ENCODE measurements at regions not wholly inside any gene's neighbourhood (a gene's known extent, or its start where the extent isn't known, plus 50 kb on each side); places are given as distances from the start of the nearest gene placed in this dataset.

- Mint-ChIP-seq H3K4me3 (no peak overlapping the region), H3K27ac (peak overlapping the region; percentile 64), H3K9me3 (peaks cover 10% of the 10 kb centered on the region), H3K27me3 (ENCODE audit: low read depth, poor library complexity) (peaks cover 36% of the 10 kb centered on the region), H3K4me1 (no peaks in the 10 kb centered on the region), H3K36me3 (ENCODE audit: low read depth) (no peaks in the 10 kb centered on the region)
- DNase-seq: no peak
- no peak for TF ChIP-seq CTCF (IDR thresholded peaks at IDR 0.05)
These were observed 149.0 kb upstream of the GSC start for GRCh38 chr14:94918896-94919295.

GRCh38 chr14:94917041-94917600 lies 147.2 kb upstream of the GSC start:
- Mint-ChIP-seq H3K36me3 (ENCODE audit: low read depth) (no peaks in the 10 kb centered on the region), H3K27me3 (ENCODE audit: low read depth, poor library complexity) (peaks cover 25% of the 10 kb centered on the region), H3K27ac (no peak overlapping the region), H3K9me3 (peaks cover 7% of the 10 kb centered on the region), H3K4me1 (no peaks in the 10 kb centered on the region), H3K4me3 (no peak overlapping the region)
- no peak for TF ChIP-seq CTCF (IDR thresholded peaks at IDR 0.05)
- DNase-seq: no peak

- no peak overlapping the region for H3K27ac Mint-ChIP-seq
- no peak for DNase-seq
- H3K4me1 Mint-ChIP-seq: no peaks in the 10 kb centered on the region
- peaks cover 24% of the 10 kb centered on the region for H3K9me3 Mint-ChIP-seq
- TF ChIP-seq CTCF (IDR thresholded peaks at IDR 0.05): no peak
- H3K36me3 Mint-ChIP-seq (ENCODE audit: low read depth): no peaks in the 10 kb centered on the region
- H3K27me3 Mint-ChIP-seq (ENCODE audit: low read depth, poor library complexity): peaks cover 38% of the 10 kb centered on the region
- no peak overlapping the region for H3K4me3 Mint-ChIP-seq
These were observed 144.3 kb upstream of the GSC start for GRCh38 chr14:94914191-94914590.

GRCh38 chr14:94907626-94908261 lies 137.8 kb upstream of the GSC start:
- no peak for TF ChIP-seq CTCF (IDR thresholded peaks at IDR 0.05)
- DNase-seq: no peak
- Mint-ChIP-seq H3K4me1 (no peaks in the 10 kb centered on the region), H3K27ac (no peak overlapping the region), H3K4me3 (no peak overlapping the region), H3K36me3 (ENCODE audit: low read depth) (no peaks in the 10 kb centered on the region), H3K9me3 (peaks cover 24% of the 10 kb centered on the region), H3K27me3 (ENCODE audit: low read depth, poor library complexity) (peaks cover 32% of the 10 kb centered on the region)

- H3K36me3 Mint-ChIP-seq (ENCODE audit: low read depth): no peaks in the 10 kb centered on the region
- no peak for DNase-seq
- peak overlapping the region; percentile 49 for H3K27ac Mint-ChIP-seq
- H3K4me3 Mint-ChIP-seq: no peak overlapping the region
- H3K4me1 Mint-ChIP-seq: no peaks in the 10 kb centered on the region
- peaks cover 32% of the 10 kb centered on the region for H3K27me3 Mint-ChIP-seq (ENCODE audit: low read depth, poor library complexity)
- TF ChIP-seq CTCF (IDR thresholded peaks at IDR 0.05): no peak
- peaks cover 19% of the 10 kb centered on the region for H3K9me3 Mint-ChIP-seq
These were observed 137.2 kb upstream of the GSC start for GRCh38 chr14:94906991-94907587.

GRCh38 chr14:94906577-94906976 lies 136.7 kb upstream of the GSC start:
- peaks cover 17% of the 10 kb centered on the region for H3K9me3 Mint-ChIP-seq
- no peaks in the 10 kb centered on the region for H3K36me3 Mint-ChIP-seq (ENCODE audit: low read depth)
- H3K4me3 Mint-ChIP-seq: no peak overlapping the region
- DNase-seq: no peak
- TF ChIP-seq CTCF (IDR thresholded peaks at IDR 0.05): no peak
- no peak overlapping the region for H3K27ac Mint-ChIP-seq
- H3K27me3 Mint-ChIP-seq (ENCODE audit: low read depth, poor library complexity): peaks cover 29% of the 10 kb centered on the region
- H3K4me1 Mint-ChIP-seq: no peaks in the 10 kb centered on the region

Measured in nephron progenitor cell (in vitro differentiated cells).